LNCAP (cell line): ENCODE measurements at regions not wholly inside any gene's neighbourhood (a gene's known extent, or its start where the extent isn't known, plus 50 kb on each side); places are given as distances from the start of the nearest gene placed in this dataset.

Experiments
- TF ChIP-seq, protein P1 (sequence below): fragments of 450-650 bp; IDR thresholded peaks from 2 replicates; pipeline ENCODE4 v1.5.1; 2017; ENCODE audit warnings: mild to moderate bottlenecking

DNA sequence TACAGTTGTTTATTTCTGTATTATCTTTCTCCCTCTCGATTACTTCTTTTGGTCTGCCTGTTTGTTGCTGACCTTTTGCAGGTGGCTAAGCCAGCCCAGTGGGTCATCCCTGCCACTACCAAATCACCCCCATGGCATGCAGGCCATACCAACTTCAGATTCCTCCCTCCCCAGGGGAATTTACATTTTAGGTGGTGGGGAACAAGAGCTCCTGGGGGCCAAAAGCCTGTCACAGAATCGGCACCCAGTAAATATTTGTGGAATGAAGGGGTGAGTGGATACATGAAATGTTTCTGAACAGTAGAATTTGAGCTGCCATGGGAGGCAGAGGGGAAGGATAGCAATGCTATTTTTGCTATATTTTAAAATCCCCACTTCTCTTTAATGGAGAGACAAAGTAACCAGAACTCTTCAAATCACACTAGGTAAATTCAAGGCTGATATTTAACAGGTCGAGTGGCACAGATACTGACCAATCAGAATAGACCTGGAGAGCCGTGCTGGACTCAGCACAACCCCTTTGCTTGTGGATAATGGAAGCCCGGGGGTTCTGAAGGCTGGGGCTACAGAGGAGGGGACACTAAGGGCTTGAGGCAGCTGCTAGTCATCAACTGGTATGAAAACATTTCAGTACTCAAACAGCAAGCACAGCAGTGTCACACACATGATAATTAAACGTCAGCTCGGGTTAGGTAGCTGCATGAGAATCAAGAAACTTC is 54.3 kb upstream of the SMAD3 start:
- TF ChIP-seq, protein P1, sequence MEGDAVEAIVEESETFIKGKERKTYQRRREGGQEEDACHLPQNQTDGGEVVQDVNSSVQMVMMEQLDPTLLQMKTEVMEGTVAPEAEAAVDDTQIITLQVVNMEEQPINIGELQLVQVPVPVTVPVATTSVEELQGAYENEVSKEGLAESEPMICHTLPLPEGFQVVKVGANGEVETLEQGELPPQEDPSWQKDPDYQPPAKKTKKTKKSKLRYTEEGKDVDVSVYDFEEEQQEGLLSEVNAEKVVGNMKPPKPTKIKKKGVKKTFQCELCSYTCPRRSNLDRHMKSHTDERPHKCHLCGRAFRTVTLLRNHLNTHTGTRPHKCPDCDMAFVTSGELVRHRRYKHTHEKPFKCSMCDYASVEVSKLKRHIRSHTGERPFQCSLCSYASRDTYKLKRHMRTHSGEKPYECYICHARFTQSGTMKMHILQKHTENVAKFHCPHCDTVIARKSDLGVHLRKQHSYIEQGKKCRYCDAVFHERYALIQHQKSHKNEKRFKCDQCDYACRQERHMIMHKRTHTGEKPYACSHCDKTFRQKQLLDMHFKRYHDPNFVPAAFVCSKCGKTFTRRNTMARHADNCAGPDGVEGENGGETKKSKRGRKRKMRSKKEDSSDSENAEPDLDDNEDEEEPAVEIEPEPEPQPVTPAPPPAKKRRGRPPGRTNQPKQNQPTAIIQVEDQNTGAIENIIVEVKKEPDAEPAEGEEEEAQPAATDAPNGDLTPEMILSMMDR = no peak

- TF ChIP-seq, protein P1 = no peak
These were observed 53.8 kb upstream of the SMAD3 start for GRCh38 chr15:67011617-67012005.

GRCh38 chr15:67013696-67014095 is 51.7 kb upstream of the SMAD3 start:
- TF ChIP-seq, protein P1 = no peak
